GM12878 (cell line): ENCODE measurements at regions not wholly inside any gene's neighbourhood (a gene's known extent, or its start where the extent isn't known, plus 50 kb on each side); places are given as distances from the start of the nearest gene placed in this dataset.

Experiments
- EP300 ChIP-seq, 2 experiments: fragments of 150-350 bp in 1 of 2; IDR thresholded peaks; 2 replicates each; pipeline ENCODE4 v1.6.1; 2011 to 2012; ENCODE audit warnings: low read depth in 2 of 2, low read length in 2 of 2, borderline replicate concordance in 1 of 2, improper control_type of control experiment in 1 of 2, inconsistent platforms in 1 of 2; ENCODE audit not compliant: control insufficient read depth in 1 of 2
- NFIC ChIP-seq: IDR thresholded peaks from 2 replicates; pipeline ENCODE4 v1.6.1; 2012; ENCODE audit warnings: low read depth, mild to moderate bottlenecking, inconsistent platforms, low read length, moderate library complexity
- POLR2AphosphoS2 ChIP-seq: IDR thresholded peaks from 2 replicates; pipeline ENCODE4 v1.6.1; 2011; ENCODE audit warnings: low read depth, mild to moderate bottlenecking, low read length, improper control_type of control experiment, moderate library complexity
- SREBF2 ChIP-seq: IDR thresholded peaks from 2 replicates; pipeline ENCODE4 v1.6.1; 2012; ENCODE audit warnings: mild to moderate bottlenecking, low read length
- TAF1 ChIP-seq: IDR thresholded peaks from 2 replicates; pipeline ENCODE4 v1.6.1; 2011; ENCODE audit warnings: mild to moderate bottlenecking, low read depth, low read length, borderline replicate concordance
- USF2 ChIP-seq: IDR thresholded peaks from 2 replicates; pipeline ENCODE4 v1.6.1; 2011; ENCODE audit warnings: low read depth, low read length, improper control_type of control experiment, borderline replicate concordance
- ZZZ3 ChIP-seq: IDR thresholded peaks from 2 replicates; pipeline ENCODE4 v1.6.1; 2011; ENCODE audit warnings: low read depth; ENCODE audit not compliant: control insufficient read depth, insufficient read length
- TF ChIP-seq, protein P1 (sequence below), 3 experiments: IDR thresholded peaks in 2 of 3; conservative IDR thresholded peaks in 1 of 3; 2 replicates each; pipeline ENCODE4 v1.5.1; 2011; ENCODE audit warnings: low read depth in 3 of 3, low read length in 3 of 3, mild to moderate bottlenecking in 3 of 3, control low read depth in 2 of 3, moderate library complexity in 2 of 3, inconsistent platforms in 1 of 3, mixed read lengths in 1 of 3; ENCODE audit not compliant: control insufficient read depth in 2 of 3, insufficient read depth in 1 of 3; ENCODE audit errors: extremely low read depth in 1 of 3
- TF ChIP-seq, protein P2 (sequence below): IDR thresholded peaks from 2 replicates; pipeline ENCODE4 v1.6.1; 2012; ENCODE audit warnings: low read depth, low read length, improper control_type of control experiment

DNA sequence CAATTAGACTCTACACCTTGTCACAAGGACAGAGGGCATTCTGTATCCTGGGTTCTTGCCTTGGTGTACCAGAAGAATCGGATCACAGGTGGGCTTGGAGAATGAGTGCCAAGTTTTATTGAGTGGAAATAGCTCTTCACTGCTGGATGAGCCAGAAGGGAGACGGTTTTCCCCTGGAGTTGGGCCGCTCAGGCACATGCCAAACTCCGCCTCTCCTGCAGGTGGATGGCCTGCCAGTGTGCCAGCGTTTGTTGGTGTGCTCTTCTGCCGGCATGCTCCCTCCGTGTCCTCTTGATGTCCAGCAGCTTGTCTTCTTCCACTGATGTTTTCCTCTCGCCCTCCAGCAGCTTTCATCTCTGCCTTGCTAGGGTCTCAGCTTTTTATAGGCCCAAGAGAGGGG, 115.5 kb upstream of the RAB27B start:
- TF ChIP-seq, protein P1, sequence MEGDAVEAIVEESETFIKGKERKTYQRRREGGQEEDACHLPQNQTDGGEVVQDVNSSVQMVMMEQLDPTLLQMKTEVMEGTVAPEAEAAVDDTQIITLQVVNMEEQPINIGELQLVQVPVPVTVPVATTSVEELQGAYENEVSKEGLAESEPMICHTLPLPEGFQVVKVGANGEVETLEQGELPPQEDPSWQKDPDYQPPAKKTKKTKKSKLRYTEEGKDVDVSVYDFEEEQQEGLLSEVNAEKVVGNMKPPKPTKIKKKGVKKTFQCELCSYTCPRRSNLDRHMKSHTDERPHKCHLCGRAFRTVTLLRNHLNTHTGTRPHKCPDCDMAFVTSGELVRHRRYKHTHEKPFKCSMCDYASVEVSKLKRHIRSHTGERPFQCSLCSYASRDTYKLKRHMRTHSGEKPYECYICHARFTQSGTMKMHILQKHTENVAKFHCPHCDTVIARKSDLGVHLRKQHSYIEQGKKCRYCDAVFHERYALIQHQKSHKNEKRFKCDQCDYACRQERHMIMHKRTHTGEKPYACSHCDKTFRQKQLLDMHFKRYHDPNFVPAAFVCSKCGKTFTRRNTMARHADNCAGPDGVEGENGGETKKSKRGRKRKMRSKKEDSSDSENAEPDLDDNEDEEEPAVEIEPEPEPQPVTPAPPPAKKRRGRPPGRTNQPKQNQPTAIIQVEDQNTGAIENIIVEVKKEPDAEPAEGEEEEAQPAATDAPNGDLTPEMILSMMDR (IDR thresholded peaks at IDR 0.05 in 2 of 3, conservative IDR thresholded peaks at IDR 0.05 in 1 of 3; ENCODE audit: control insufficient read depth in 2 of 3, extremely low read depth in 1 of 3, insufficient read depth in 1 of 3, low read depth in 3 of 3, low read length in 3 of 3), result no peak
- TF ChIP-seq, protein P2, sequence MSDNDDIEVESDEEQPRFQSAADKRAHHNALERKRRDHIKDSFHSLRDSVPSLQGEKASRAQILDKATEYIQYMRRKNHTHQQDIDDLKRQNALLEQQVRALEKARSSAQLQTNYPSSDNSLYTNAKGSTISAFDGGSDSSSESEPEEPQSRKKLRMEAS, result no peak
- TF ChIP-seq NFIC (no peak), TAF1 (no peak), ZZZ3 (no peak), USF2 (no peak), SREBF2 (no peak), EP300 (IDR thresholded peaks at IDR 0.05; ENCODE audit: borderline replicate concordance in 1 of 2, control insufficient read depth in 1 of 2, low read depth in 2 of 2, low read length in 2 of 2) (no peak), POLR2AphosphoS2 (no peak)
